NOMO-1 treated with DMSO at 0.1 percent for 48 hours (cell line): ENCODE measurements at regions not wholly inside any gene's neighbourhood (a gene's known extent, or its start where the extent isn't known, plus 50 kb on each side); places are given as distances from the start of the nearest gene placed in this dataset.
"Not testable (repeated sequence)": the region's sequence is repeated elsewhere in the genome, so short reads cannot be mapped to it uniquely, and the experiment has no call there.

Source experiments
- DNase-seq: peaks from one replicate; lab custom pipeline; 2025; ENCODE audit not compliant: unreplicated experiment; lab: John Stamatoyannopoulos, UW

DNA sequence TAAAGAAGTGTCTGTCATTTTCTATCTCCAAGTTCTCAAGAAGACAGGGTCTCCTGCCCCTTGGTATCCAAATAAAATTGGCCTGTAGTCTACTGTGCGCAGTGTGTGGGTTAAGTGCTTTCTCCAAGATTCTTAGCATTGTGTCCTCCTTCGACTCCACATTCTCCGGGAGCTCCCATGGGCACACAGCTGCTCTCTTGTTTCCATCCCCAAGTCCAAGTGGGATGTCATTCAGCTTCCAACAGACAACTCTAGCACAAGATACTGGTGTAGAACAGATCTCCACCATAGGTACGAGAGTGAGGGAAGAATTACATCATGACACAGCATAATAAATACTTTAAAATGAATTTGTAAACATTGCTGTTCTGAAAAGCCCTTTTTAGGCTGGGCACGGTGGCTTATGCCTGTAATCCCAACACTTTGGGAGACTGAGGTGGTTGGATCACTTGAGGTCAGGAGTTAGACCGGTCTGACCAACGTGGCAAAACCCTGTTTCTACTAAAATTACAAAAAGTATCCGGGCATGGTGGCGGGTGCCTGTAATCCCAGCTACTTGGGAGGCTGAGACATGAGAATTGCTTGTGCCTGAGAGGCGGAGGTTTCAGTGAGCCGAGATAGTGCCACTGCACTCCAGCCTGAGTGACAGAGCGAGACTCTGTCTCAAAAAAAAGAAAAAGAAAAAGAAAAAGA, 196.2 kb downstream of the C9orf152 start:
- DNase-seq, result no peak

DNA sequence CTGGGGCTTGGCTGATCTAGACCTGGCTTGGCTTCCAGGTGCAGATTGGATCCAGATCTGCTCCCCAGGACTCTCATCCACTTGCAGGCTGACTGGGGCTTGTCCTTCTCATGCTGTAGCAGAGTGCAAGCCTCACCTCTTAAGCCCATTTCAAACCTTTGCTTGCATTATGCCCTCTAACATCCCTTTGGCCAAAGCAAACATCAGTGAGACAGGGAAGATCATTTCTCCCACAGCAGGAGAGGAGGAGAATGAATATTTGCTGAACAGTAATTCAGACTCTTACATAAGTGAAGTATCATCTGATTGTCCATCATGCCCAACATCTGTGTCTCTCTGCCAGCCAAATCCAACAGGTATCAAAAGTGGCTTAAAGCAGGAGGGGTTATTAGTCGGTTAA, 194.9 kb downstream of the C9orf152 start:
- DNase-seq, result no peak

DNA sequence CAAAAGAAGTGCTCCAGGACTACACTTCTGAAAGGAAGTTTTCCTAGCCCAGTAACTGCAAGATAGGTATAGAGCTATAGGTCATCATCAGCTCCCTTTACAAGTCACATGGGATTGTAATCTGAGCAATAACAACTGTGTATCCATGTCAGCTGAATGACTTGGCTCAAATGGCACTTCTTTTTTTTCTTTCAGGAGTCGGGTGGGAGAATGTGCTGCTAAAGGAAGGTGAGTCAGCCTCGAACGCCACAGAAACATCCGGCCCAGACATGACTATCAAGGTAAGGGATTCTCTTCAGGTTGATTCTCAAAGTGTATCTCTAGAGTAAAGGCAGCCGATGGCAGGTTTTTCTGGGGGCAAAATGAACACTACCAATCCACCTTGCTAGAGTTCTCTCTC, 192.2 kb downstream of the C9orf152 start:
- DNase-seq, result no peak

DNA sequence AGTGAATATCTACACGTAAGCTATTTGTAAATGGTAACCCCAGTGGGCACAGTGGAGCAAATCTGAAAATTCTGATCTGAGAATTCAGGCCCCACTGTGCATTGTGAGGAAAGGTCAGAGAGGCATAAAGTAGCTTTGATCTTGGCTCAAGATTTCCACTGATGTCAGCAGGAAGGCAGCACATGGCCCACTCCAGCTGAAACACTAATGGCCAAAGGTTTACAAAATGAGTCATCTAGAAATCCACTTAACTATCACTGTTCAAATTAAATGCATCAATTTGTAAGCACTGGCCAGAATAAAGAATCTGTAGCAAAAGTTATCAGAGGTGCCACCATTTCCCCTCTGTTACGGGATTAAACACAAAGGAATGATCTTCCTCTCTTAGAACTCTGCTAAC, 191.6 kb downstream of the C9orf152 start:
- DNase-seq, result no peak

DNA sequence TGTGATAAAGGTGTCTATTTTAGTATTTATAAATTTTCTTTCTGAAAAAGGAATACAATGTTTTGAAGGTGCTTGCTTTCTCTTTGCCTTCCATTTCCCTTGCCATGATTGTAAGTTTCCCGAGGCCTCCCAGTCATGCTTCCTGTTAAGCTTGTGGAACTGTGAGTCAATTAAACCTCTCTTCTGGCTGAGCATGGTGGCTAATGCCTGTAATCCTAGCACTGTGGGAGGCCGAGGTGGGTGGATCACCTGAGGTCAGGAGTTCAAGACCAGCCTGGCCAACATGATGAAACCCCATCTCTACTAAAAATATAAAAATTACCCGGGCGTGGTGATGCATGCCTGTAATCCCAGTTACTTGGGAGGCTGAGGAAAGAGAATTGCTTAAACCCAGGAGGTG, 187.7 kb downstream of the C9orf152 start:
- not testable (repeated sequence) for DNase-seq

DNA sequence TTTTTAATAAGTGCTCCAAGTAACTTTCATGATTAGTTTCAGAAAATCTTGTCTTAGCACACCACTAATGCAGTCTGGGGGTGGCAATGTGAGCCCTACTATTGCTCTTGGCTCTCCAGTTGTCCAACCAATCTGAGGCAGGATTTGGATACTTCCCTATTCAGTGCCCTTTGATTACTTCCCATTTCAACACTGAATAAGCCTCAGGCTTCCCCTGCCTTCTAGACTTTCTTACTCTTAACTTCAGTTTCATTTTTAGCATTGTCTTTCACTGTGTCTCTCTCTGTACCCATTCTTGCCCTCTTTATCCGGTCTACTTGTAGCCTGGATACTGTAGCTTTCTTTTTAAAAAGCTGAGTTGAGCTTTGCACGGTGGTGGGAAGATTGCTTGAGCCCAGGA, 186.1 kb downstream of the C9orf152 start:
- peak; percentile 96 for DNase-seq

DNA sequence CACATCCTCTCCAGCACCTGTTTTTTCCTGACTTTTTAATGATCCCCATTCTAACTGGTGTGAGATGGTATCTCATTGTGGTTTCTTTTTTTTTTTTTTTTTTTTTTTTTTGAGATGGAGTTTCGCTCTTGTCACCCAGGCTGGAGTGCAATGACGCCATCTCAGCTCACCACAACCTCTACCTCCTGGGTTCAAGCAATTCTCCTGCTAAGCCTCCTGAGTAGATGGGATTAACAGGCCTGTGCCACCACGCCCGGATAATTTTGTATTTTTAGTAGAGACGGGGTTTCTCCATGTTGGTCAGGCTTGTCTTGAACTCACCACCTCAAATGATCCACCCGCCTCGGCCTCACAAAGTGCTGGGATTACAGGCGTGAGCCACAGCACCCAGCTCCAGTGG, 184.7 kb downstream of the C9orf152 start:
- not testable (repeated sequence) for DNase-seq

DNA sequence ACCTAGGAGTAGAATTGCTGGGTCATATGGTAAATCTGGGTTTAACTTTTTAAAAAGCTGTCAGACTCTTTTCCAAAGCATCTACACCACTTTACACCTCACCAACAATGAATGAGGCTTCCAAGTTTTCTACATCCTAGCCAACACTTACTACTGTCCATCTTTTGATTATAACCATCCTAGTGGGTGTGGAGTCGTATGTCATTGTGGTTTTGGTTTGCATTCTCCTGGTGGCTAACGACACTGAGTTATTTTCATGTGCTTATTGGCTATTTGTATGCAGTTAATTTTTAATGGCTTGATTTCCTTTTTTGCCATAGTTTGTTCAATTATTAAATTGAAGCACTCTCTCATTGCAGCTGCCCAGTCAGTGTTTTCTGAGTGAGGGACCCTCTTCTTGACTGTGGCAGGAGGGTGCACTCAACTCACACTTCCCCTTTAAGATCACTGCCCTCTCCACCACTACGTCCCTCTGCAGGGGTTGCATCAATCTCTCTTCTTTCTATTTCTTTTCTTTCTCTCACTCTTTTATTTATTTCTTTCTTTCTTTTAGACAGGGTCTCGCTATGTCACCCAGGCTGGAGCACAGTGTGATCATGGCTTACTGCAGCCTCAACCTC, 182.3 kb downstream of the C9orf152 start:
- DNase-seq, result peak; percentile 50

DNA sequence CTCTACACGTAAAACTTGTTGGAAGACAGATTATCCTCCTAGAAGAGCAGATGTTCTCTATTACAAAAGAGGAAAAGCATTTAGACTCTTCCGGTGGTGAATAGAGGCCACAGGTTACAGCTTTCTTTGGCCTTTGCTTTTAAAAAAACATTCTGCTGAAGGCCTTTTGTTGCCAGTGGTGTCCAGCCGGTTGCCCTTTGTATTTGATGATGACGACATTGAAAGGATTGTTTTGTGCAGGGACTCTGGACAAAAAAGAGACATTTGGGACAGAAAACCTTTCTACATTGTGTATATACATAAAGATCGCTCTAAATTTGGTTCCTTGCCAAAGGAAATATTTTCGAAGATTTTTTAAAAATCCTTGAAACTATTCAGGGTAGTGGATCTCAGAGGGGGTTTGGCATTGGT, 180.3 kb downstream of the C9orf152 start:
- DNase-seq, result peak; percentile 65

DNA sequence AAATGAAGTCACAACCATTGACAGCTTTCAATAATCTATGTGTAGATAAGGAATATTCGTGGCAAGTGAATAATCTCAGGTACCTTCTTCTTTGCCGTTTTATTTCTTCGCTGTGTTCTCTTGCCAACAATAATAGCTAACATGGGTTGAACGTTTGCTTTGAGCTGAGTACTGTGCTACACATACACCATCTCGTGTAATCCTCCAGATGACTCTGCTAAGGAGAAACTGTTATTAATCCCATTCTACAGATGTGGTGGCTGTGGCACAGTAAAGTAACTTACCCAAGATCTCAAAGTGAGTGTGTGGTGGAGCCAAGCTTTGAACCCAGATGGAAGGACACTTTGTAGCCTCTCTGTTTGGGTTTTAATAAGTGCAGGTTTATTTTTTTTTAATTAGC, 179.7 kb downstream of the C9orf152 start:
- DNase-seq, result no peak

DNA sequence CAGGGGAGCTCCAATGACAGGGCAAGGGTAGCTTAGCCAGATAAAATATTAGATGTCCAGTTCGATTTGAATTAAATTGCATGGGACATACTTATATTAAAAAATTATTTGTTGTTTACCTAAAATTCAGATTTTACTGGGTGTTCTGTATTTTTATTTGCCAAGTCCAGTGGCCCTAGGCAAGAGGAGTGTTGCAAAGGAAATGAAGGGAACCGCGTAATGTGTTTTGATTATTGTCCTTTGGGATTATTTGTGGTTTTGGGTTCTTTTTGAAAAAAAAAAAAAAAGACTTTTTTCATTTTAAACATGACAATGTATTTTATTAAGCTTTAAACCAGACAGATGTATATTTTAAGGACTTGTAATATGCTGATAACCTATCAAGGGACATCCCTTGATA, 179.3 kb downstream of the C9orf152 start:
- no peak for DNase-seq

DNA sequence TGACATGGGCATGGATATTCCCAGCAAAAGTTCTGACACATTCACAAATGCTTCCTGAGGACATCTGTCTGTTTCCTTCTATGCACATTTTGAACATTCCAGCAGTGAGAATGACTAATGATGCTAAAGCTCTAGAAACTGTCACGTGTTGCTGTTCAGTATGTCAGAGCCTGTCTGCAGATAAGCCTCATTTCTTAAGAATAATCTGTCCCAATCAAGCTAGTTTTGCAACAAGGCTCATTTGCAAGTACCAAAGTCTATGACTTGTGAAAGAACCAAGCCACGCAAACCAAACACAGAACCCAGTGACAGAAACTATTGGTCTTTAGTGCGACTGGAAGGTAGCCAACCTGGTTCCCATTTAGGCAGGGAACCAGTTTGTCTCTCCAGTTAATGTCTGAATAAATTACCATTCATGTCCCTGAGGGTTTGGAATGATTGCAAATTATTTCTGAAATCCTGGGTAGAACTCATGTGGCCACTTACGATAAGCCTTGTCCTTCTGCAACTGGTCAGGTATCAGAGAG, 178.5 kb downstream of the C9orf152 start:
- peak; percentile 96 for DNase-seq

DNA sequence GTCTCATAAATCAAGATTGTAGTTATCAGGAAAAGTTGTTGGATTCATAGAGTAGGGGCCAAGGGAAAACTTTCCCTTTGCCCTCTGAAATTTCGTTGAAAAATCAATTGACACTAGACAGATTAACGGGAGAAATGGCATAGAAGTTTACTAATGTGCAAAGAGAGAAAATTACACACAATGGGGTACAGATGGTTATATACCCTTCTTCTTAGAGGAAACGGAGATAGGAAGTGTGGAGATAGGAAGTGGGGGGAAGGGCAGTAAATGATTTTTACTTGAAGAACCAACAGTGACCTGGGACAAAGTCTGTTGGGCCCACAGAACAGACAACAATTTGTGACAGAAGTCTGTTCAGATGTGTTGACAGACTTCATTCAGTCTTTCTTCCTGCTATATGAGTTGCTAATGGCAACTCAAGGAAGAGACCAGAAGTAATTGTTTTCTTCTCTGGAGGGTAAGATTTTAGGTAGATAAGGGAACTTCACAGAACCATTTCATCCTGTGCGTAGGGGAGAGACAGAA, 177.9 kb downstream of the C9orf152 start:
- DNase-seq, result peak; percentile 6

DNA sequence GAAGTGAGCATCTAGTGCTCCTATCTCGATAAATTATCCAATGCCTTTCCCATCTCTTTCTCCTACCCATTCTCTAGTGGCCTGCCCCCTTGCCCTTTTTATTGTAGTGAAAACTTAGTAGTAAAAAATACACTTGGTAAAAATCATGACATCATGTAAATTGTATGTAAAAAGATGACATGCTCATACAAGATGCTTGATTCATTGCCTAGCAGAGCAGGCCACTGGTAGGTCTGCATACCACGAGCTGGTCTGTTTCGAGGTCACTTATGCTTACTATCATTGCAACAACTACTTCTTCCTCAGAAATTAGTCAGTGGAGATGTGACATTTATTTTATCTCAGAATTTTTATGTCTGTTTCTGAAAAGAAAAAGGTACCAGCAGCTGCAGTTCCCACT, 177.3 kb downstream of the C9orf152 start:
- no peak for DNase-seq

DNA sequence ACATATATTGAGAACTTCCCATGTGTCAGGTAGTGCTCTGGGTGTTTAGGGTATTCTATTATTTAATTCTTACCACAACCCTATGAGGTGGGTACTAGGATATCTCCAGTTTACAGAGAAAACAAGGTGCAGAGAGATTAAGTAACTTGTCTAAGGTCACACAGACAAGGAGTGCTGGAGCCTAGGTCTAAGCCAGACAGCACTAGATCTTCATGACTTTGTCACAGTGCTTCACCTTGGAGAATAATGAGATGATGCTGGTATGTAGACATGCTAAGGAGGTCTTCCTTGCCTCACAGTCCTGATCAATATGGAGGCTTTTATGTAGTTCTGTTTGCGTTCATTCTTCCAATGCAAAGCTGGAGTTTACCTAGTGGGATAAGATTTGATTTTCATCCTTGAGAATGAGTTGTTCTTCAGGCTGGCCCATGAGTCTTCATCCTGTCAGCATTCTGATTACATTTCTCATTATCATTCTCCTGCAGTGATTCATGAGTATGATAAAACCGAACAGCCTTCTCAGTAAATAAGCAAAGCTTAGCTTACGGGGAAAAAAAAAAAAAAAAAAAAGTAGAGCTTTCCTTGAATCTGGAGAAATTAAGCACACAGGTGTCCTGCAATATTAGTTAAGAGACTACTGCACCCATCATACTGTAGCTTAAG, 176.3 kb downstream of the C9orf152 start:
- DNase-seq, result no peak

DNA sequence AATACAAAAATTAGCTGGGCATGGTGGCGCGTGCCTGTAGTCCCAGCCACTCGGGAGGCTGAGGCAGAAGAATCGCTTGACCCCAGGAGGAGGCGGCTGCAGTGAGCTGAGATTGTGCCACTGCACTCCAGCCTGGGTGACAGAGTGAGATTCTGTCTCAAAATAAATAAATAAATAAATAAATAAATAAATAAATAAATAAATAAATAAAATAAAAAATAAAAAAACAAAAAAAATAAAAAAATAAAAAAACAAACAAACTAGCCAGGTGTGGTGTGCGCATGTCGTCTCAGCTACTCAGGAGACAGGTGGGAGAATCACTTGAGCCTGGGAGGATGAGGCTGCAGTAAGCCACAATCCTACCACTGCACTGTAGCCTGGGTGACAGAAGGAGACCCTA, 175.4 kb downstream of the C9orf152 start:
- DNase-seq, result not testable (repeated sequence)

DNA sequence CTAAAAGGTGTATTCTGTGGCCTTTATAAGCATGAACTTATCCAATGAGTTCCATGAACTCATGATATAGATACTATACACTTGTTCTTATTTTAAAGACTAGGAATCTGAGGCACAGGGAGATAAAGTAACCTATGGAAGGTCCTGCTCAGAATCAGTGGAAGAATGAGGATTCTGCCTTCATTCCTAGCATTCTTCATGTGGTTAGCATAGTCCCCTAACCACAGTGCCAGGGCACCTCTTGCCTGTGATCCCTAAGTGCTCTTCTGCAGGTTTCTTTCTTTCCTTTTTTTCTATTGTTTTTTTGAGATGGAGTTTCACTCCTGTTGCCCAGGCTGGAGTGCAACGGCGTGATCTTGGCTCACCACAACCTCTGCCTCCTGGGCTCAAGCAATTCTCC, 174.1 kb downstream of the C9orf152 start:
- DNase-seq, result no peak

DNA sequence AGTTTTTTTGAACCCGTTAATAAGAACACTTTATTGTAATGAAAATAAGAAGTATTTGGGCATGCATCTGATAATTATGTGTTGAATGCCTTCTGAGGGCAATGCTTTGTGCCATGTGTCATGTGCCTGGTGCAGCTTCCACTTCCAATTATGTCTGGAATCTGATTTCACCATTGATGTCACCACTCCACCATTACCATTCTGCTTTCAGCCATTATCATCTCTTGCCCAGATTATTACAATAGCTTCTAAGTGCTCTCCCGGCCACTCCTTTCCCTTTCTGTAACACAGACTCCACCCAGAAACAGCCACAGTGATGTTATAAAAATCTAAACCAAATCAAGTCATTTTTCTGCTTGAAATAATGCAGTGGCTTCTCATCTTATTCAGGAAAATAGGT, 171.7 kb downstream of the C9orf152 start:
- DNase-seq, result no peak

DNA sequence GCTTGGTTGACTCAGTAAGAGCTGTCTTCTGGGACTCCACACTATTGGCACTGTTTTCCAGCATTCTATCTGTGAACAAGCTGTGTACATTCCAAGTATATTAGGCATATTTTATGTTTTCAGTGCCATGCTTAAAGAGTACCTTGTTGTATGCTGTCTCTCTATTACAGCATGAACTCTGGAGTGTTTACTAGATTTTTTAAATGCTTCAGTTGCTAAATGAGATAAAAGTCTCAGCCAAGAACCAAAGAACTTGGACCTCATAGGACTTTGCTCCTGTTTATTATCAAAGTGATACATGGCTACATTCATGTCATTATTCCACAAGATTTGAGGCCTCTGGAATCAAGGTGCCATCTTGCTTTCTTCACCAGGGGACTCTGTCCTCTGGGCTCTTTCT, 167.2 kb downstream of the C9orf152 start:
- DNase-seq, result no peak

DNA sequence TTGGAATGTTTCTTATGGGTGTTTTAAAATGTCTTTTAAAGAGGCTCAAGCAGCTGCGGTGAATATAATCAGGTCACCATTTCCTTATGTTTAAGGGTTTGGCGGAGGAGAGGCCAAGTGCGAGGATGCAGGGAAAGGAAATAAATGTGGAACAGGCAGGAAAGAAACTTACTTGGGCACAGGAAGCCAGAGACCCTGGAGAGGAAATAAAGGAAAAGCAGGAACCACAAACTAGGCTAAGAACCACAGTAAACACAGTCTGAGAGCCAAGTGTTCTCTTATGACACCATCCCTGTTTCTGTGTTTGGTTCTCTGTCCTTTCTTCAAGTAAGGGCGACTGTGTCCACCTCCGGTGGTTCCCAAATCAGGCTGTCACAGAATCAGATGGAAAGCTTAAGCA, 166.5 kb downstream of the C9orf152 start:
- no peak for DNase-seq

DNA sequence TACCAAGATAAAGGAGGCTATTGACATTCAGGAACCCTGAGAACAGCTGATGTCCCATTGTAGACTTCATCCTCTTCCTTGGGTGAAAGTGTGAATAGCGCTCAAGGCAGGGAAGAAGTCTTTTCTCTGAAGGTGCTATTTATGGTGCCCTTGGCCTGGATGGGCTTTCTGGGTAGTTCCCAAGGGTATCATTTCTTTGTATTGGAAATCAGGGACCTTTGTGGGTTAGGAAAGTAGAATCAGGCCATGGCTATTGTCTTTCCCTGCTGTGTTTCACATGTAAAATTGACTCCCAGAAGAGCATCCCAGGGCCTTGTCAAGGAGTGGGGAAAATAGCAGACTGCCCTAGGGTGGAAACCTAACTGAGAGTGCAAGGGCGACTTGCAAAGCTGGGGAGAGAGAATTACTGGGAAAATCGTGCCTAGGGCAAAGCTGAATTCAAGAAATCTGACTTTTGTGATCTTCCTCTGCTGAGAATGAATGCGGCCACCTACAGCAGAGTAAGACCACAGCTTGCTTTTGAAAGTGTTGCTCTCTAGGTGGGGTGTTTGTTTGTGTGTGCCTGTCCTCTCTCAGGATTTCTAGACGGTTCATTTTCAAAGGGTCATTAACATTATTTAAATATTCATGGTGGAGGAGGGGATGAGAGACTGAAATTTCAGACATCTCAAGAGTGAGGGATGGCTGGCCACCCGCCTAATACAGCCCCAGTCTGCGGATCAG, 160.6 kb downstream of the C9orf152 start:
- DNase-seq, result no peak
